OCI-LY3 (cell line): ENCODE measurements at regions not wholly inside any gene's neighbourhood (a gene's known extent, or its start where the extent isn't known, plus 50 kb on each side); places are given as distances from the start of the nearest gene placed in this dataset.

ENCODE experiments used
- H2AFZ ChIP-seq: fragments of 200-600, 300-600 bp; shearing (Covaris generic); 2 replicates; pipeline ENCODE4 v1.6.0; 2014; ENCODE audit warnings: antibody characterized with exemption, low read depth, low read length
- H3K27ac ChIP-seq: fragments of 200-600, 300-600 bp; sonication (generic); 2 replicates; pipeline ENCODE4 v1.5.1; 2014; ENCODE audit warnings: mild to moderate bottlenecking, low read length, moderate library complexity, mixed read lengths
- H3K27me3 ChIP-seq: fragments of 200-600, 300-600 bp; sonication (generic); 2 replicates; pipeline ENCODE4 v1.6.1; 2014; ENCODE audit warnings: low read depth, low read length, mixed read lengths
- H3K36me3 ChIP-seq: fragments of 200-600, 300-600 bp; sonication (generic); replicated peaks from 2 replicates; pipeline ENCODE3; 2014; ENCODE audit warnings: low read depth, low read length, mixed read lengths
- H3K4me1 ChIP-seq: fragments of 300-600, 200-600 bp; sonication (generic); 2 replicates; pipeline ENCODE4 v1.6.1; 2014; ENCODE audit warnings: low read length, mixed read lengths
- H3K4me2 ChIP-seq: fragments of 200-600, 300-600 bp; sonication (generic); 2 replicates; pipeline ENCODE4 v1.6.1; 2014; ENCODE audit warnings: low read length, mixed read lengths
- H3K4me3 ChIP-seq: fragments of 300-600, 200-600 bp; sonication (generic); 2 replicates; pipeline ENCODE4 v1.5.1; 2014; ENCODE audit warnings: antibody characterized with exemption, mild to moderate bottlenecking, low read length, moderate library complexity
- H3K79me2 ChIP-seq: fragments of 300-600, 200-600 bp; shearing (Covaris generic); 2 replicates; pipeline ENCODE4 v1.6.1; 2014; ENCODE audit warnings: mild to moderate bottlenecking, low read length, mixed read lengths
- H3K9ac ChIP-seq: fragments of 300-600, 200-600 bp; shearing (Covaris generic); 2 replicates; pipeline ENCODE4 v1.6.0; 2014; ENCODE audit warnings: mild to moderate bottlenecking, low read length, moderate library complexity
- H3K9me3 ChIP-seq: fragments of 200-600, 300-600 bp; shearing (Covaris generic); 2 replicates; pipeline ENCODE4 v1.6.1; 2014; ENCODE audit warnings: low read length, mixed read lengths; ENCODE audit not compliant: insufficient read depth
- H4K20me1 ChIP-seq: fragments of 200-600, 300-600 bp; sonication (generic); 2 replicates; pipeline ENCODE4 v1.6.1; 2016; ENCODE audit warnings: low read length, mixed read lengths; ENCODE audit not compliant: insufficient read depth
- CTCF ChIP-seq: fragments of 200-600, 300-600 bp; sonication (generic); IDR thresholded peaks from 2 replicates; pipeline ENCODE4 v1.5.1; 2014; ENCODE audit warnings: antibody characterized with exemption, low read length, low read depth
- EZH2phosphoT487 ChIP-seq: fragments of 200-600 bp; shearing (Covaris generic); IDR thresholded peaks from 2 replicates; pipeline ENCODE4 v1.6.1; 2018; ENCODE audit warnings: antibody characterized with exemption, mixed run types, low read depth

- TF ChIP-seq CTCF (no peak), EZH2phosphoT487 (no peak)
- H3K27ac ChIP-seq = no peak overlapping the region
- H3K9me3 ChIP-seq = no peaks in the 10 kb centered on the region
- H3K79me2 ChIP-seq = no peaks in the 10 kb centered on the region
- no peak overlapping the region for H3K9ac ChIP-seq
- no peak overlapping the region for H2AFZ ChIP-seq
- no peak overlapping the region for H3K4me2 ChIP-seq
- no peaks in the 10 kb centered on the region for H4K20me1 ChIP-seq
- H3K4me3 ChIP-seq = no peak overlapping the region
- H3K4me1 ChIP-seq = no peaks in the 10 kb centered on the region
- no peaks in the 10 kb centered on the region; the same call in 1 of the 2 replicates for H3K27me3 ChIP-seq
- no peaks in the 10 kb centered on the region for H3K36me3 ChIP-seq
Measured at GRCh38 chr3:64895991-64896895, 208.4 kb upstream of the ADAMTS9 start.

GRCh38 chr3:64895106-64895990 lies 207.5 kb upstream of the ADAMTS9 start:
- no peak overlapping the region for H3K4me3 ChIP-seq
- H3K79me2 ChIP-seq = no peaks in the 10 kb centered on the region
- no peak overlapping the region for H3K9ac ChIP-seq
- no peak overlapping the region for H2AFZ ChIP-seq
- no peaks in the 10 kb centered on the region for H3K9me3 ChIP-seq
- H3K4me1 ChIP-seq = no peaks in the 10 kb centered on the region
- no peaks in the 10 kb centered on the region for H4K20me1 ChIP-seq
- H3K36me3 ChIP-seq = no peaks in the 10 kb centered on the region
- H3K27ac ChIP-seq = no peak overlapping the region
- no peak overlapping the region for H3K4me2 ChIP-seq
- TF ChIP-seq CTCF (no peak), EZH2phosphoT487 (no peak)
- H3K27me3 ChIP-seq = no peaks in the 10 kb centered on the region; the same call in 1 of the 2 replicates

- Histone ChIP-seq H3K4me3 (no peak overlapping the region), H3K9ac (no peak overlapping the region), H4K20me1 (no peaks in the 10 kb centered on the region), H3K79me2 (no peaks in the 10 kb centered on the region), H3K9me3 (no peaks in the 10 kb centered on the region), H3K4me1 (no peaks in the 10 kb centered on the region), H3K4me2 (no peak overlapping the region), H3K27ac (no peak overlapping the region), H3K27me3 (no peaks in the 10 kb centered on the region; the same call in 1 of the 2 replicates), H3K36me3 (no peaks in the 10 kb centered on the region), H2AFZ (no peak overlapping the region)
- TF ChIP-seq EZH2phosphoT487 (no peak), CTCF (no peak)
Measured at GRCh38 chr3:64894006-64894405, 206.2 kb upstream of the ADAMTS9 start.
